Cardiac muscle cell (in vitro differentiated cells and primary cell): ENCODE measurements at regions not wholly inside any gene's neighbourhood (a gene's known extent, or its start where the extent isn't known, plus 50 kb on each side); places are given as distances from the start of the nearest gene placed in this dataset.

Experiments
- DNase-seq, 2 donors: peaks; one replicate each; pipeline versions ENCODE4 v3.0.0 to v3.0.0-alpha.2; 2010 to 2017; ENCODE audit warnings: low read depth in 1 of 2, low spot score in 1 of 2
- H3K27ac ChIP-seq: fragments of 200-600 bp; sonication (generic); 2 replicates; pipeline ENCODE4 v1.5.1; 2016
- H3K27me3 ChIP-seq: fragments of 200-600 bp; sonication (generic); 2 replicates; pipeline ENCODE4 v1.6.0; 2016; ENCODE audit warnings: control low read depth
- H3K36me3 ChIP-seq: fragments of 200-600 bp; sonication (generic); 2 replicates; pipeline ENCODE4 v1.5.1; 2016; ENCODE audit warnings: control low read depth
- H3K4me1 ChIP-seq: fragments of 200-600 bp; sonication (generic); 2 replicates; pipeline ENCODE4 v1.8.1; 2017; ENCODE audit warnings: low read depth, mild to moderate bottlenecking, mixed run types
- H3K4me3 ChIP-seq: fragments of 200-600 bp; sonication (generic); 2 replicates; pipeline ENCODE4 v1.5.1; 2016; ENCODE audit warnings: mild to moderate bottlenecking
- H3K9me3 ChIP-seq: fragments of 200-600 bp; sonication (generic); 2 replicates; pipeline ENCODE4 v1.5.1; 2017; ENCODE audit warnings: low read depth, mild to moderate bottlenecking, control low read depth
- TF ChIP-seq, protein P1 (sequence below): IDR thresholded peaks from 2 replicates; pipeline ENCODE4 v1.5.1; 2012; ENCODE audit warnings: low read depth, mild to moderate bottlenecking, low read length

DNA sequence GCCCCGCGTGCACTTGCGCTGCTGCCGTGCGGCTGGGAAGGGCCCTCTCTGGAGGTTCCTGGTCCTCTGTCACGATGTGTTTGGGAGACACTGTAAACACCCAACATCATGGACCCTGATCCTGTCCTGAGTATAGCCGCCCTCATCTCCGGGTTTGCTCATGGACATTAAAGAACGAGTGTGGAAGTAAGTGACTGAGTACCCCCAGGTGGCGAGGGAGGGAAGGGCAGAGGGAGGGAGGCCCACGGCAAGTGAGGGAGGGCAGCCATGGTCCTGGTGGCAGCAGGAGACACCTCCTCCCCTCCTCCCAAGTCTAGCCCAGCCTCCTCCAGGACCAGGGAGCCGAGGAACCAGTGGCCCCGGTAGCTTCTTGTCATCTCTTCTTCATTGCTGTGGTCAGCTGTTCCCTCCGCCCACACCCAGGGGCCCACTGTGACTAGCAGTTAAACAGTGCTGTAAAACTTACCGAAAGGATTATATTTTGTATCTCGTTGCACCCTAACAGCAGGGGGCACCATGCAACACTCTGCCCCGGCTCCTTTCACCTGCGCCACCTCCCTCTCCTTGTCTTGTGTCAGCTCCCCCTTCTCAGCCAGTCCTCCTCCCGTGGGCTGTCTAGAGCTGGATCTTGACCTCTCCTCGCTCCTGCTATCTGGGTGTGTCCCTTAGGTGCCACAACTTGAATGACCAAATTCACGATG is 566.5 kb upstream of the B3GAT1 start:
- Histone ChIP-seq H3K4me1 (peaks cover 14% of the 10 kb centered on the region), H3K9me3 (no peaks in the 10 kb centered on the region), H3K27me3 (no peaks in the 10 kb centered on the region), H3K4me3 (no peak overlapping the region), H3K27ac (no peak overlapping the region), H3K36me3 (no peaks in the 10 kb centered on the region)
- no peak for DNase-seq
- TF ChIP-seq, protein P1, sequence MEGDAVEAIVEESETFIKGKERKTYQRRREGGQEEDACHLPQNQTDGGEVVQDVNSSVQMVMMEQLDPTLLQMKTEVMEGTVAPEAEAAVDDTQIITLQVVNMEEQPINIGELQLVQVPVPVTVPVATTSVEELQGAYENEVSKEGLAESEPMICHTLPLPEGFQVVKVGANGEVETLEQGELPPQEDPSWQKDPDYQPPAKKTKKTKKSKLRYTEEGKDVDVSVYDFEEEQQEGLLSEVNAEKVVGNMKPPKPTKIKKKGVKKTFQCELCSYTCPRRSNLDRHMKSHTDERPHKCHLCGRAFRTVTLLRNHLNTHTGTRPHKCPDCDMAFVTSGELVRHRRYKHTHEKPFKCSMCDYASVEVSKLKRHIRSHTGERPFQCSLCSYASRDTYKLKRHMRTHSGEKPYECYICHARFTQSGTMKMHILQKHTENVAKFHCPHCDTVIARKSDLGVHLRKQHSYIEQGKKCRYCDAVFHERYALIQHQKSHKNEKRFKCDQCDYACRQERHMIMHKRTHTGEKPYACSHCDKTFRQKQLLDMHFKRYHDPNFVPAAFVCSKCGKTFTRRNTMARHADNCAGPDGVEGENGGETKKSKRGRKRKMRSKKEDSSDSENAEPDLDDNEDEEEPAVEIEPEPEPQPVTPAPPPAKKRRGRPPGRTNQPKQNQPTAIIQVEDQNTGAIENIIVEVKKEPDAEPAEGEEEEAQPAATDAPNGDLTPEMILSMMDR = no peak

DNA sequence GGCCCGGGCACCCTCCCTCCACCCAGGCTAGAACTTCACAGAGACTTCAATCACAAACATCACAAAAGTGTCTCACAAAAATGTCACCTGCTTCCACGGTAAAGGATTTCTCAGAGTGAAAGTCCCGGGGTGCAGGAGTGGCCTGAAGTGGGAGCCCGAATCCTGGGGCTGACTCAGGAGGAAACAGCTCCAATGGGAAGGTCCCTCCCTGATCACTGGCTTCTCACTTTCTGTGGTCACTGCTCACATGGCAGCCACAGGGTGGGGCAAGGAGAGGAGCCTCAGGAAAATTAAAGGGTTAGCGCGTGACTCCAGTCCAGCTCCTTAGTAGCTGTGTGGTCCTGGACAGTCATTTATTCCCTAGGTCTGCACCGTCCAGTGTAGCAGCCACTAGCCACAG is 564.5 kb upstream of the B3GAT1 start:
- TF ChIP-seq, protein P1 = no peak
- DNase-seq = no peak
- H3K9me3 ChIP-seq = no peaks in the 10 kb centered on the region
- H3K27ac ChIP-seq = no peak overlapping the region
- H3K4me1 ChIP-seq = peaks cover 9% of the 10 kb centered on the region
- no peaks in the 10 kb centered on the region for H3K36me3 ChIP-seq
- no peaks in the 10 kb centered on the region for H3K27me3 ChIP-seq
- no peak overlapping the region for H3K4me3 ChIP-seq

DNA sequence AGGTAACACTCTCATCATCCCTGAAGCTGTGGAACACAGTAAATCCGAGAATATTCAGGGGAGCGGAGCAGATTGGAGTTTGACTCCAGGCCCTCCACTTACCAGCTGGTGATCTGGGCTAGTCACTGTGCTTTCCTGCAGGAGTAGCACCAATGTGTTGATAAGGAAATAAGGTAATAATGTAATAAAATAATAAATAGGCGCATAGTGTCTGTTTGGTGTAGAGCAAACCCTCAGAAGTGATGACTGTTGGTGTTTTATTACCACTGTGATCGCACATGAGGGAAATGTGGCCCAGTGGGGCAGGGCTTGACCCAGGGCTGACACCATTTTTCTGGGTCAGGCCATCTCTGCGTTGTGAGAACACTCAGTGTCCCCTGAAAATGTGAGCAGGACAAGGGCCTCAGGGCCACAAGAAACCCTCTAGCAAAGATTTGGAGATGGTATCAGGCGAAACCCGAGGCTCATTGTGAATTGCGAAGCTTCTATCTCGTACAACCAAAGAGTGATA is 563.9 kb upstream of the B3GAT1 start:
- H3K4me1 ChIP-seq = peaks cover 9% of the 10 kb centered on the region
- H3K4me3 ChIP-seq = no peak overlapping the region
- H3K36me3 ChIP-seq = no peaks in the 10 kb centered on the region
- TF ChIP-seq, protein P1 = no peak
- no peaks in the 10 kb centered on the region for H3K27me3 ChIP-seq
- DNase-seq = no peak
- no peaks in the 10 kb centered on the region for H3K9me3 ChIP-seq
- no peak overlapping the region for H3K27ac ChIP-seq

GRCh38 chr11:134973801-134974200 is 561.8 kb upstream of the B3GAT1 start:
- H3K4me1 ChIP-seq = no peaks in the 10 kb centered on the region
- no peaks in the 10 kb centered on the region for H3K36me3 ChIP-seq
- H3K27ac ChIP-seq = no peak overlapping the region
- H3K27me3 ChIP-seq = no peaks in the 10 kb centered on the region
- H3K4me3 ChIP-seq = no peak overlapping the region
- TF ChIP-seq, protein P1 = no peak
- H3K9me3 ChIP-seq = no peaks in the 10 kb centered on the region
- no peak for DNase-seq

DNA sequence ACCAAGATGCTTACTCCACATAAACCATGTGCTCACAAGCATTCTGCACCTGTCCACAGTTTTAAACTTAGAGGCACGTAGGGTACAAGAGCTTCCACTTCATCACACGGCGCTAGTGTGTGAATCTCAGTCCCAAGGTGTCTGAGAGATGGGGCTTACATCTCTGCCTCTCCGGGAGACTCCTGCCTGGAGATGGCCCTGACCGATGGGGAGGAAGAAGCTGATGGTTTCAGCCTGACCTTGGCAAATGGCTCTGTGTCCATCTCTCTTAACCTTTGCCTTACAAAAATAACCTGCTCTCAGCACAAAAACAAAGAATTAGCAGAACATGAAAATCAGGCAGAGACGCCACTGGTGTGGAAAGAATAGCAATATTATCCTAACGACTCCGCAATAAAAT is 559.3 kb upstream of the B3GAT1 start:
- no peaks in the 10 kb centered on the region for H3K36me3 ChIP-seq
- H3K9me3 ChIP-seq = no peaks in the 10 kb centered on the region
- H3K4me3 ChIP-seq = no peak overlapping the region
- TF ChIP-seq, protein P1 = no peak
- no peak for DNase-seq
- no peak overlapping the region for H3K27ac ChIP-seq
- H3K4me1 ChIP-seq = no peaks in the 10 kb centered on the region
- H3K27me3 ChIP-seq = no peaks in the 10 kb centered on the region
